SK-N-SH treated with all-trans-retinoic acid at 6 μM for 48 hours (cell line): ENCODE measurements at regions not wholly inside any gene's neighbourhood (a gene's known extent, or its start where the extent isn't known, plus 50 kb on each side); places are given as distances from the start of the nearest gene placed in this dataset.

Source experiments
- ATAC-seq: fragments of 200-7000 bp; cut with Tn5 transposase; 3 replicates; pipeline ENCODE4 v1.9.1; 2020; ENCODE audit warnings: mild to moderate bottlenecking, moderate library complexity
- ARNTL ChIP-seq: fragments of 450-650 bp; formaldehyde crosslinking; IDR thresholded peaks from 2 replicates; pipeline ENCODE4 v1.5.0; 2020; ENCODE audit warnings: low read depth, mild to moderate bottlenecking, moderate library complexity, borderline replicate concordance
- BACH2 ChIP-seq: fragments of 250-450 bp; sonication (Bioruptor Pico); IDR thresholded peaks from 2 replicates; pipeline ENCODE4 v1.9.0; 2021; ENCODE audit warnings: mild to moderate bottlenecking, borderline replicate concordance
- CREB5 ChIP-seq: fragments of 250-450 bp; sonication (Bioruptor Pico); IDR thresholded peaks from 2 replicates; pipeline ENCODE4 v1.5.1; 2020; ENCODE audit warnings: low read depth, mild to moderate bottlenecking, moderate library complexity
- CSDC2 ChIP-seq: fragments of 250-450 bp; sonication (Bioruptor Pico); IDR thresholded peaks from 2 replicates; pipeline ENCODE4 v1.5.0; 2020; ENCODE audit warnings: mild to moderate bottlenecking, moderate library complexity
- CSRNP3 ChIP-seq: fragments of 250-450 bp; sonication (Bioruptor Pico); IDR thresholded peaks from 2 replicates; pipeline ENCODE4 v1.5.1; 2021; ENCODE audit warnings: mild to moderate bottlenecking, moderate library complexity
- GLIS3 ChIP-seq: fragments of 250-450 bp; sonication (Bioruptor Pico); IDR thresholded peaks from 2 replicates; pipeline ENCODE4 v1.5.0; 2020; ENCODE audit warnings: mild to moderate bottlenecking, moderate library complexity
- ISL1 ChIP-seq: fragments of 250-450 bp; sonication (Bioruptor Pico); IDR thresholded peaks from 2 replicates; pipeline ENCODE4 v2.1.2; 2022; ENCODE audit warnings: mild to moderate bottlenecking, moderate library complexity
- OSR1 ChIP-seq: fragments of 250-450 bp; sonication (Bioruptor Pico); IDR thresholded peaks from 2 replicates; pipeline ENCODE4 v1.8.0; 2022; ENCODE audit warnings: moderate library complexity, mild to moderate bottlenecking, inconsistent platforms
- PATZ1 ChIP-seq: fragments of 250-450 bp; sonication (Bioruptor Pico); IDR thresholded peaks from 2 replicates; pipeline ENCODE4 v1.8.0; 2020; ENCODE audit warnings: mild to moderate bottlenecking, moderate library complexity, borderline replicate concordance
- POU6F1 ChIP-seq: fragments of 250-450 bp; sonication (Bioruptor Pico); IDR thresholded peaks from 2 replicates; pipeline ENCODE4 v1.8.0; 2021; ENCODE audit warnings: low read depth, mild to moderate bottlenecking, moderate library complexity, borderline replicate concordance
- PPARA ChIP-seq: fragments of 250-450 bp; sonication (Bioruptor Pico); IDR thresholded peaks from 2 replicates; pipeline ENCODE4 v1.5.0; 2020; ENCODE audit warnings: mild to moderate bottlenecking, borderline replicate concordance
- RARB ChIP-seq: fragments of 250-450 bp; sonication (Bioruptor Pico); IDR thresholded peaks from 2 replicates; pipeline ENCODE4 v1.8.0; 2021; ENCODE audit warnings: mild to moderate bottlenecking, moderate library complexity
- TCF4 ChIP-seq: fragments of 250-450 bp; sonication (Bioruptor Pico); IDR thresholded peaks from 2 replicates; pipeline ENCODE4 v1.8.0; 2021; ENCODE audit warnings: mild to moderate bottlenecking, moderate library complexity, borderline replicate concordance
- TOX ChIP-seq: fragments of 250-450 bp; sonication (Bioruptor Pico); IDR thresholded peaks from 2 replicates; pipeline ENCODE4 v1.8.0; 2021; ENCODE audit warnings: mild to moderate bottlenecking, moderate library complexity, borderline replicate concordance
- TSHZ2 ChIP-seq: fragments of 250-450 bp; sonication (Bioruptor Pico); IDR thresholded peaks from 2 replicates; pipeline ENCODE4 v1.5.0; 2020; ENCODE audit warnings: mild to moderate bottlenecking, moderate library complexity
- ZC3H10 ChIP-seq: fragments of 250-450 bp; sonication (Bioruptor Pico); IDR thresholded peaks from 2 replicates; pipeline ENCODE4 v1.5.1; 2021; ENCODE audit warnings: mild to moderate bottlenecking, moderate library complexity
- ZFP30 ChIP-seq: fragments of 450-650 bp; formaldehyde crosslinking; IDR thresholded peaks from 2 replicates; pipeline ENCODE4 v1.5.0; 2022; ENCODE audit warnings: mild to moderate bottlenecking, moderate library complexity
- ZNF565 ChIP-seq: fragments of 450-650 bp; formaldehyde crosslinking; conservative IDR thresholded peaks from 2 replicates; pipeline ENCODE4 v1.5.0; 2020; ENCODE audit warnings: low read depth, mild to moderate bottlenecking, moderate library complexity
- ZNF70 ChIP-seq: fragments of 450-650 bp; formaldehyde crosslinking; IDR thresholded peaks from 2 replicates; pipeline ENCODE4 v1.5.0; 2020; ENCODE audit warnings: mild to moderate bottlenecking, moderate library complexity
- ZNF8 ChIP-seq: fragments of 450-650 bp; formaldehyde crosslinking; IDR thresholded peaks from 2 replicates; pipeline ENCODE4 v1.5.0; 2020; ENCODE audit warnings: mild to moderate bottlenecking, moderate library complexity

- TF ChIP-seq PPARA (CRISPR knock-in tag) (no peak), CSDC2 (CRISPR knock-in tag) (no peak), GLIS3 (CRISPR knock-in tag) (no peak), TSHZ2 (CRISPR knock-in tag) (no peak), TOX (no peak), ARNTL (CRISPR knock-in tag) (no peak), ZNF565 (no peak), ZC3H10 (no peak), CREB5 (CRISPR knock-in tag) (no peak), OSR1 (CRISPR knock-in tag) (no peak), ZFP30 (CRISPR knock-in tag) (no peak), POU6F1 (CRISPR knock-in tag) (no peak), CSRNP3 (CRISPR knock-in tag) (no peak), BACH2 (CRISPR knock-in tag) (no peak), PATZ1 (CRISPR knock-in tag) (no peak), ISL1 (CRISPR knock-in tag) (no peak), ZNF70 (CRISPR knock-in tag) (no peak), RARB (no peak)
- ATAC-seq = no peak
Measured at GRCh38 chr3:126275620-126275904, 81.6 kb downstream of the KLF15 start.

- no peak for TF ChIP-seq PPARA (CRISPR knock-in tag)
- TF ChIP-seq PATZ1 (CRISPR knock-in tag) = no peak
- no peak for TF ChIP-seq RARB
- no peak for TF ChIP-seq OSR1 (CRISPR knock-in tag)
- TF ChIP-seq BACH2 (CRISPR knock-in tag) = no peak
- TF ChIP-seq TCF4 (CRISPR knock-in tag) = no peak
- no peak for TF ChIP-seq ZNF8 (CRISPR knock-in tag)
- ATAC-seq = no peak
Measured at GRCh38 chr3:126274735-126275619, 82.2 kb downstream of the KLF15 start.
